OCI-LY7 (cell line): ENCODE measurements at regions not wholly inside any gene's neighbourhood (a gene's known extent, or its start where the extent isn't known, plus 50 kb on each side); places are given as distances from the start of the nearest gene placed in this dataset.

ENCODE experiments used
- CTCF ChIP-seq: fragments of 200-600 bp; sonication (generic); conservative IDR thresholded peaks from 2 replicates; pipeline ENCODE4 v1.5.1; 2014; ENCODE audit warnings: mild to moderate bottlenecking, antibody characterized with exemption, low read length, moderate library complexity, mixed read lengths
- EZH2phosphoT487 ChIP-seq: fragments of 200-600 bp; sonication (generic); IDR thresholded peaks from 2 replicates; pipeline ENCODE4 v1.6.1; 2018; ENCODE audit warnings: low read depth, borderline replicate concordance, mild to moderate bottlenecking, mixed run types, antibody characterized with exemption, low read length, moderate library complexity, mixed read lengths

GRCh38 chr7:43022008-43022407 is 89.8 kb downstream of the MRPL32 start:
- TF ChIP-seq CTCF (no peak), EZH2phosphoT487 (no peak)
